ENCODE measurements at regions not wholly inside any gene's neighbourhood (a gene's known extent, or its start where the extent isn't known, plus 50 kb on each side); places are given as distances from the start of the nearest gene placed in this dataset.

GRCh38 chr15:38750786-38751185, 186.2 kb upstream of the RASGRP1 start:
- CTCF ChIA-PET = no interaction called here
- no peaks in the 10 kb centered on the region for H3K9me3 Mint-ChIP-seq (ENCODE audit: unreplicated experiment)

GRCh38 chr15:38755718-38756117, 191.1 kb upstream of the RASGRP1 start:
- H3K27ac Mint-ChIP-seq (ENCODE audit: unreplicated experiment) = no peak overlapping the region
- CTCF ChIA-PET = no interaction called here
- BruUV-seq (replicated peaks) = no TSS peak

More at GRCh38 chr15:38750786-38751185, 186.2 kb upstream of the RASGRP1 start:
- H3K4me3 ChIP-seq (ENCODE audit: low read depth, low read length) = no peak overlapping the region
- H3K4me3 Mint-ChIP-seq (ENCODE audit: unreplicated experiment) = no peak overlapping the region
- no peaks in the 10 kb centered on the region for H3K9me3 ChIP-seq
- intact Hi-C loops (cut with micrococcal nuclease; ENCODE audit: unreplicated experiment) = no loop called here
- H3K4me1 Mint-ChIP-seq (ENCODE audit: low read depth, unreplicated experiment) = no peaks in the 10 kb centered on the region
- no peak overlapping the region for H3K27ac Mint-ChIP-seq (ENCODE audit: unreplicated experiment)
- no peaks in the 10 kb centered on the region for H3K27me3 ChIP-seq (replicated peaks; ENCODE audit: control insufficient read depth, insufficient read depth, low read length)
- TF ChIP-seq CTCF (IDR thresholded peaks at IDR 0.05; ENCODE audit: insufficient read depth in 1 of 2, low read depth in 1 of 2, low read length in 1 of 2, severe bottlenecking in 1 of 2, unreplicated experiment in 1 of 2) = no peak
- POLR2A ChIA-PET = no interaction called here
- peaks cover 9% of the 10 kb centered on the region for H3K27me3 Mint-ChIP-seq (ENCODE audit: insufficient read depth, unreplicated experiment)
- H3K36me3 Mint-ChIP-seq (ENCODE audit: insufficient read depth, unreplicated experiment) = no peaks in the 10 kb centered on the region
- DNase-seq = no peak
- no peaks in the 10 kb centered on the region for H3K4me1 ChIP-seq
- no TSS peak for BruUV-seq (replicated peaks)
- H3K36me3 ChIP-seq (ENCODE audit: control insufficient read depth, insufficient read depth, low read length) = no peaks in the 10 kb centered on the region

GRCh38 chr15:38756441-38756840, 191.8 kb upstream of the RASGRP1 start:
- Mint-ChIP-seq H3K4me3 (ENCODE audit: unreplicated experiment) (no peak overlapping the region), H3K36me3 (ENCODE audit: insufficient read depth, unreplicated experiment) (no peaks in the 10 kb centered on the region), H3K27me3 (ENCODE audit: insufficient read depth, unreplicated experiment) (peaks cover 3% of the 10 kb centered on the region), H3K9me3 (ENCODE audit: unreplicated experiment) (no peaks in the 10 kb centered on the region), H3K27ac (ENCODE audit: unreplicated experiment) (no peak overlapping the region), H3K4me1 (ENCODE audit: low read depth, unreplicated experiment) (peaks cover 6% of the 10 kb centered on the region)
- intact Hi-C loops (cut with micrococcal nuclease; ENCODE audit: unreplicated experiment) = no loop called here
- no peak for TF ChIP-seq CTCF (IDR thresholded peaks at IDR 0.05; ENCODE audit: insufficient read depth in 1 of 2, low read depth in 1 of 2, low read length in 1 of 2, severe bottlenecking in 1 of 2, unreplicated experiment in 1 of 2)
- CTCF ChIA-PET = no interaction called here
- no peaks in the 10 kb centered on the region for H3K4me1 ChIP-seq
- H3K36me3 ChIP-seq (ENCODE audit: control insufficient read depth, insufficient read depth, low read length) = no peaks in the 10 kb centered on the region
- POLR2A ChIA-PET = no interaction called here
- BruUV-seq (replicated peaks) = no TSS peak
- no peaks in the 10 kb centered on the region for H3K9me3 ChIP-seq
- no peak for DNase-seq
- no peak overlapping the region for H3K4me3 ChIP-seq (ENCODE audit: low read depth, low read length)
- H3K27me3 ChIP-seq (replicated peaks; ENCODE audit: control insufficient read depth, insufficient read depth, low read length) = no peaks in the 10 kb centered on the region

More at GRCh38 chr15:38755718-38756117, 191.1 kb upstream of the RASGRP1 start:
- Mint-ChIP-seq H3K9me3 (ENCODE audit: unreplicated experiment) (no peaks in the 10 kb centered on the region), H3K4me1 (ENCODE audit: low read depth, unreplicated experiment) (peaks cover 6% of the 10 kb centered on the region), H3K27me3 (ENCODE audit: insufficient read depth, unreplicated experiment) (peaks cover 3% of the 10 kb centered on the region), H3K36me3 (ENCODE audit: insufficient read depth, unreplicated experiment) (no peaks in the 10 kb centered on the region), H3K4me3 (ENCODE audit: unreplicated experiment) (no peak overlapping the region)
- no peak for TF ChIP-seq CTCF (IDR thresholded peaks at IDR 0.05; ENCODE audit: insufficient read depth in 1 of 2, low read depth in 1 of 2, low read length in 1 of 2, severe bottlenecking in 1 of 2, unreplicated experiment in 1 of 2)
- no peaks in the 10 kb centered on the region for H3K4me1 ChIP-seq
- H3K36me3 ChIP-seq (ENCODE audit: control insufficient read depth, insufficient read depth, low read length) = no peaks in the 10 kb centered on the region
- no peak overlapping the region for H3K4me3 ChIP-seq (ENCODE audit: low read depth, low read length)
- no peak for DNase-seq
- no peaks in the 10 kb centered on the region for H3K9me3 ChIP-seq
- intact Hi-C loops (cut with micrococcal nuclease; ENCODE audit: unreplicated experiment) = no loop called here
- H3K27me3 ChIP-seq (replicated peaks; ENCODE audit: control insufficient read depth, insufficient read depth, low read length) = no peaks in the 10 kb centered on the region
- POLR2A ChIA-PET = no interaction called here

Data from Caco-2 (cell line).